ENCODE measurements at regions not wholly inside any gene's neighbourhood (a gene's known extent, or its start where the extent isn't known, plus 50 kb on each side); places are given as distances from the start of the nearest gene placed in this dataset.
"Not testable (repeated sequence)": the region's sequence is repeated elsewhere in the genome, so short reads cannot be mapped to it uniquely, and the experiment has no call there.

DNA sequence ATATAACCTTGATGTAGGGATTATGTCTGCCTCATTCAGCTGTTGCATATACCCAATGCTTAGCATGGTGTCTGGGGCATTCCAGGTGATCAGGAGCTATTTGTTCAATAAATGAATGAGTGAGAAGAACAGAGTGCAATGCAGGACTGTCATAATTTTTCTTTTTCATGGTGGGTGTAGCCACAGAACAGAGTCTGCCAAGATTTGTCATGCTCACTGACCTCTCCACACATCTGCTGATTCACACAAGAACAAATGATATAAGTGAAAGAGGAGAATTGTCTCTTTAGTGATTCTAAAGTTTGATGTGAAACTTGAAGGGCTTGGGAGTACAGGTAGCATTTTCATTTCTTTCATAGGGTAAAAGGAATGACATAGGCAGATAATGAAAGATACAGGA is 64.4 kb upstream of the TEX13D start:
- no peaks in the 10 kb centered on the region for H3K9me3 ChIP-seq (ENCODE audit: control insufficient read depth in 4 of 4, insufficient read depth in 3 of 4, low read length in 3 of 4)
- H3K27ac ChIP-seq (ENCODE audit: low read depth in 1 of 2, low read length in 1 of 2) = no peak overlapping the region
- H3K27me3 ChIP-seq (ENCODE audit: control insufficient read depth in 3 of 3, insufficient read depth in 3 of 3, low read length in 2 of 3) = peaks cover 0 to 3% (median 0%) of the 10 kb centered on the region in 3 donors
- no peak for ATAC-seq (ENCODE audit: insufficient read depth, low FRiP score)
- no peak overlapping the region for H3K4me3 ChIP-seq
- no peak for DNase-seq
- peaks cover 0 to 5% (median 0%) of the 10 kb centered on the region in 5 donors for H3K4me1 ChIP-seq (ENCODE audit: control insufficient read depth in 5 of 5, insufficient read depth in 5 of 5, low read length in 5 of 5)
- no peaks in the 10 kb centered on the region for H3K36me3 ChIP-seq (ENCODE audit: control insufficient read depth in 4 of 4, insufficient read depth in 4 of 4, low read length in 4 of 4)
- no peak for TF ChIP-seq CTCF (IDR thresholded peaks at IDR 0.05; ENCODE audit: control extremely low read depth, extremely low read depth)
- H3K9ac ChIP-seq (ENCODE audit: insufficient read depth in 1 of 2, low read length in 2 of 2) = no peak overlapping the region

- 88 to 89% methylated on average over 2 of the region's 2 CpGs for WGBS, 2 donors
- Histone ChIP-seq H3K4me1 (ENCODE audit: control insufficient read depth in 5 of 5, insufficient read depth in 5 of 5, low read length in 5 of 5) (peaks cover 0 to 5% (median 0%) of the 10 kb centered on the region in 5 donors), H3K27ac (ENCODE audit: low read depth in 1 of 2, low read length in 1 of 2) (no peak overlapping the region), H3K9me3 (ENCODE audit: control insufficient read depth in 4 of 4, insufficient read depth in 3 of 4, low read length in 3 of 4) (no peaks in the 10 kb centered on the region), H3K4me3 (no peak overlapping the region), H3K27me3 (ENCODE audit: control insufficient read depth in 3 of 3, insufficient read depth in 3 of 3, low read length in 2 of 3) (peaks cover 0 to 3% (median 0%) of the 10 kb centered on the region in 3 donors), H3K36me3 (ENCODE audit: control insufficient read depth in 4 of 4, insufficient read depth in 4 of 4, low read length in 4 of 4) (no peaks in the 10 kb centered on the region), H3K9ac (ENCODE audit: insufficient read depth in 1 of 2, low read length in 2 of 2) (no peak overlapping the region)
- DNase-seq (no peak), ATAC-seq (ENCODE audit: insufficient read depth, low FRiP score) (no peak)
- no peak for TF ChIP-seq CTCF (IDR thresholded peaks at IDR 0.05; ENCODE audit: control extremely low read depth, extremely low read depth)
Observed at GRCh38 chrX:124269881-124270280, 62.6 kb upstream of the TEX13D start.

DNA sequence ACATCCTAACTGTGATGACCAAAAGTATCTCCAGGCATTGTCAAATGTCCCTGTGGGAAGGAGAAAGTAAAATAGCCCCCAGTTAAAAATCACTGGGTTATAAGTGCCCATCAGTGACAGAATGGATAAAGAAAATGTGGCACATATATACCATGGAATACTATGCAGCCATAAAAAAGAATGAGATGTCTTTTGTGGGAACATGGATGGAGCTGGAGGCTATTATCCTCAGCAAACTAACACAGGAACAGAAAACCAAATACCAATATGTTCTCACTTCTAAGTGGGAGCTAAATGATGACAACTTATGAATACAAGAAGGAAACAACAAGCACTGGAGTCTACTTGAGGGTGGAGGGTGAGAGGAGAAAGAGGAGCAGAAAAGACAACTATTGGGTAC is 60.9 kb upstream of the TEX13D start:
- not testable (repeated sequence) for DNase-seq; H3K36me3 ChIP-seq (ENCODE audit: control insufficient read depth in 4 of 4, insufficient read depth in 4 of 4, low read length in 4 of 4); ATAC-seq (ENCODE audit: insufficient read depth, low FRiP score); H3K9ac ChIP-seq (ENCODE audit: insufficient read depth in 1 of 2, low read length in 2 of 2); H3K9me3 ChIP-seq (ENCODE audit: control insufficient read depth in 4 of 4, insufficient read depth in 3 of 4, low read length in 3 of 4); H3K27me3 ChIP-seq (ENCODE audit: control insufficient read depth in 3 of 3, insufficient read depth in 3 of 3, low read length in 2 of 3); H3K4me3 ChIP-seq; H3K4me1 ChIP-seq (ENCODE audit: control insufficient read depth in 5 of 5, insufficient read depth in 5 of 5, low read length in 5 of 5); H3K27ac ChIP-seq (ENCODE audit: low read depth in 1 of 2, low read length in 1 of 2)

DNA sequence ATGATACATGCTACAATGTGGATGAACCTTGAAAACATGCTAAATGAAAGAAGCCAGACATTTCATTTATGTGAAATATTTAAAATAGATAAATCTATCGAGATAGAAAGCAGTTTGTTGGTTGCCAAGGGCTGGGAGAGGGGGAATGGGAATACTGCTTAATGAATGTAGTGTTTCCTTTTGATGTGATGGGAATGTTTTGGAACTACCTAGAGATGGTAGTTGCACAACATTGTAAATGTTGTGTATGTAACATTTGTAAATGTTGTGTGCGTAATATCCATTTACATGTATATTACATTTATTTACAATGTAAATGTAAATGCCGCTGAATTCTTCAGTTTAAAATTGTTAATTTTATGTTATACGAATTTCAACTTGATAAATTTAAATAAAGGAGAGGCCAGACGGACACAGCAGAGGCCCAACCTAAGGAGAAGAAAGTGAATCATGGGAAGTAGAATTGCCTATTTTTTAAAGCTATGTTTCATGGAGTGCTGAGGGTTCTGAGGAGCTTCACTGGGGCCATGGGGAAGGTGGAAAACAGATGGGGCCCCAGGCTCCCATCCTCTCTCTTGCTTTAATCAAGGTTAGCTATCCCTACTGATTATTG is 60.0 kb upstream of the TEX13D start:
- no peaks in the 10 kb centered on the region for H3K36me3 ChIP-seq (ENCODE audit: control insufficient read depth in 4 of 4, insufficient read depth in 4 of 4, low read length in 4 of 4)
- H3K4me1 ChIP-seq (ENCODE audit: control insufficient read depth in 5 of 5, insufficient read depth in 5 of 5, low read length in 5 of 5) = peaks cover 0 to 4% (median 0%) of the 10 kb centered on the region in 5 donors
- DNase-seq (no peak), ATAC-seq (ENCODE audit: insufficient read depth, low FRiP score) (no peak)
- TF ChIP-seq CTCF (IDR thresholded peaks at IDR 0.05; ENCODE audit: control extremely low read depth, extremely low read depth) = no peak
- H3K4me3 ChIP-seq = no peak overlapping the region
- WGBS, 2 donors = 85 to 98% methylated on average over 5 of the region's 5 CpGs
- no peaks in the 10 kb centered on the region for H3K27me3 ChIP-seq (ENCODE audit: control insufficient read depth in 3 of 3, insufficient read depth in 3 of 3, low read length in 2 of 3)
- no peak overlapping the region for H3K9ac ChIP-seq (ENCODE audit: insufficient read depth in 1 of 2, low read length in 2 of 2)
- H3K9me3 ChIP-seq (ENCODE audit: control insufficient read depth in 4 of 4, insufficient read depth in 3 of 4, low read length in 3 of 4) = no peaks in the 10 kb centered on the region
- no peak overlapping the region for H3K27ac ChIP-seq (ENCODE audit: low read depth in 1 of 2, low read length in 1 of 2)

Measured in lung (tissue), 11 donors.